ENCODE measurements at regions not wholly inside any gene's neighbourhood (a gene's known extent, or its start where the extent isn't known, plus 50 kb on each side); places are given as distances from the start of the nearest gene placed in this dataset.

- peak; percentile 20; the same call in 1 of the 2 replicates for TF ChIP-seq MTA2 (IDR thresholded peaks at IDR 0.05; ENCODE audit: low read depth)
Measured at GRCh38 chr5:23991406-23991805, 484.0 kb downstream of the PRDM9 start (continued).

GRCh38 chr5:23994581-23995370 is 487.4 kb downstream of the PRDM9 start:
- H3K36me3 ChIP-seq (ENCODE audit: control insufficient read depth in 2 of 2, insufficient read depth in 2 of 2, low read length in 1 of 2) = no peaks in the 10 kb centered on the region
- no peaks in the 10 kb centered on the region for H3K79me2 ChIP-seq (ENCODE audit: control insufficient read depth, insufficient read depth, low read length)
- no peak overlapping the region for H3K4me2 ChIP-seq (ENCODE audit: control insufficient read depth, insufficient read depth)
- H4K20me1 ChIP-seq (ENCODE audit: control insufficient read depth, insufficient read depth) = no peaks in the 10 kb centered on the region
- DNase-seq (ENCODE audit: low read depth, low spot score) = no peak
- POLR2A ChIA-PET = no interaction called here
- RAD21 ChIA-PET (ENCODE audit: unreplicated experiment) = no interaction called here
- intact Hi-C loops (cut with micrococcal nuclease; ENCODE audit: unreplicated experiment) (loop anchor here (2.0 to 5.0 kb wide), 2 partner anchors 107 to 176 kb away; no protein-coding TSS in a partner anchor), in situ Hi-C loops (cut with MboI) (no loop called here)
- no peak overlapping the region for H3K4me3 ChIP-seq
- no peak for ATAC-seq
- no peak for FAIRE-seq
- SMC1A ChIA-PET (ENCODE audit: uncharacterized antibody, unreplicated experiment) = interaction anchor here (1.0 kb wide), 1 partner anchor 186 kb away, joined by 4 read pairs; no protein-coding TSS in a partner anchor
- H3K27me3 ChIP-seq (replicated peaks in 1 of 2; ENCODE audit: control insufficient read depth in 2 of 2, insufficient read depth in 2 of 2, low read length in 1 of 2) = no peaks in the 10 kb centered on the region
- no peak overlapping the region for H2AFZ ChIP-seq (ENCODE audit: control insufficient read depth, low read depth, low read length)
- no peaks in the 10 kb centered on the region for H3K9me3 ChIP-seq (replicated peaks; ENCODE audit: control insufficient read depth, insufficient read depth, low read length)
- TF ChIP-seq TAF1 (IDR thresholded peaks at IDR 0.05; ENCODE audit: borderline replicate concordance, low read depth, low read length) (no peak), SMC3 (IDR thresholded peaks at IDR 0.05; ENCODE audit: borderline replicate concordance, low read length) (peak; percentile 16; the same call in 1 of the 2 replicates), USF2 (IDR thresholded peaks at IDR 0.05; ENCODE audit: borderline replicate concordance, low read depth, low read length) (no peak)
- BruUV-seq (replicated peaks) = no TSS peak
- H3K9ac ChIP-seq (ENCODE audit: control insufficient read depth, insufficient read depth, low read length) = no peak overlapping the region
- no peak overlapping the region for H3K27ac ChIP-seq (ENCODE audit: control insufficient read depth, insufficient read depth)
- no peaks in the 10 kb centered on the region for H3K4me1 ChIP-seq (ENCODE audit: control insufficient read depth, insufficient read depth, low read length)
- WGBS (ENCODE audit: insufficient coverage, insufficient replicate concordance, low lambda C conversion rate, missing lambda C conversion rate) = 43% methylated on average over 3 of the region's 4 CpGs
- CTCF ChIA-PET = interaction anchor here (1.0 to 2.0 kb wide), 2 partner anchors 170 to 182 kb away, joined by 3 to 7 read pairs; no protein-coding TSS in a partner anchor

Measured in GM12878 (cell line).